ENCODE measurements at regions not wholly inside any gene's neighbourhood (a gene's known extent, or its start where the extent isn't known, plus 50 kb on each side); places are given as distances from the start of the nearest gene placed in this dataset.

GRCh38 chr15:77865701-77866100, 211.8 kb downstream of the TBC1D2B start:
- TF ChIP-seq, protein P1, sequence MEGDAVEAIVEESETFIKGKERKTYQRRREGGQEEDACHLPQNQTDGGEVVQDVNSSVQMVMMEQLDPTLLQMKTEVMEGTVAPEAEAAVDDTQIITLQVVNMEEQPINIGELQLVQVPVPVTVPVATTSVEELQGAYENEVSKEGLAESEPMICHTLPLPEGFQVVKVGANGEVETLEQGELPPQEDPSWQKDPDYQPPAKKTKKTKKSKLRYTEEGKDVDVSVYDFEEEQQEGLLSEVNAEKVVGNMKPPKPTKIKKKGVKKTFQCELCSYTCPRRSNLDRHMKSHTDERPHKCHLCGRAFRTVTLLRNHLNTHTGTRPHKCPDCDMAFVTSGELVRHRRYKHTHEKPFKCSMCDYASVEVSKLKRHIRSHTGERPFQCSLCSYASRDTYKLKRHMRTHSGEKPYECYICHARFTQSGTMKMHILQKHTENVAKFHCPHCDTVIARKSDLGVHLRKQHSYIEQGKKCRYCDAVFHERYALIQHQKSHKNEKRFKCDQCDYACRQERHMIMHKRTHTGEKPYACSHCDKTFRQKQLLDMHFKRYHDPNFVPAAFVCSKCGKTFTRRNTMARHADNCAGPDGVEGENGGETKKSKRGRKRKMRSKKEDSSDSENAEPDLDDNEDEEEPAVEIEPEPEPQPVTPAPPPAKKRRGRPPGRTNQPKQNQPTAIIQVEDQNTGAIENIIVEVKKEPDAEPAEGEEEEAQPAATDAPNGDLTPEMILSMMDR (IDR thresholded peaks at IDR 0.05; ENCODE audit: low read depth, low read length) = no peak
- TF ChIP-seq POLR2A (IDR thresholded peaks at IDR 0.05; ENCODE audit: extremely low read depth, insufficient read length) (no peak), MAX (IDR thresholded peaks at IDR 0.05; ENCODE audit: low read depth, low read length) (no peak), MYC (IDR thresholded peaks at IDR 0.05; ENCODE audit: low read depth, low read length) (no peak)

Measured in NB4 (cell line).